Suprapubic skin (tissue), 4 donors: ENCODE measurements at regions not wholly inside any gene's neighbourhood (a gene's known extent, or its start where the extent isn't known, plus 50 kb on each side); places are given as distances from the start of the nearest gene placed in this dataset.

Source experiments
- DNase-seq, 2 donors: peaks; one replicate each; pipeline ENCODE4 v3.0.0-alpha.2; 2019; ENCODE audit warnings: low spot score in 2 of 2
- H3K27ac ChIP-seq: fragments of 200-600 bp; sonication (generic); one replicate; pipeline ENCODE4 v1.5.1; 2019
- H3K27me3 ChIP-seq: fragments of 200-600 bp; sonication (generic); one replicate; pipeline ENCODE4 v1.5.1; 2019
- H3K36me3 ChIP-seq: fragments of 200-600 bp; sonication (generic); one replicate; pipeline ENCODE4 v1.5.1; 2019
- H3K4me1 ChIP-seq: fragments of 200-600 bp; sonication (generic); one replicate; pipeline ENCODE4 v1.5.1; 2019
- H3K4me3 ChIP-seq: fragments of 200-600 bp; sonication (generic); one replicate; pipeline ENCODE4 v1.5.1; 2019; ENCODE audit warnings: mild to moderate bottlenecking
- H3K9me3 ChIP-seq: fragments of 200-600 bp; sonication (generic); one replicate; pipeline ENCODE4 v1.5.1; 2019
- EP300 ChIP-seq: sonication (generic); formaldehyde crosslinking; IDR thresholded peaks from one replicate; pipeline ENCODE4 v1.6.1; 2017; ENCODE audit warnings: antibody characterized with exemption
- POLR2A ChIP-seq, 2 donors: fragments of 450-650 bp; IDR thresholded peaks; one replicate each; pipeline ENCODE4 v1.6.1; 2017; ENCODE audit warnings: antibody characterized with exemption in 2 of 2, mild to moderate bottlenecking in 2 of 2, moderate library complexity in 2 of 2
- POLR2AphosphoS5 ChIP-seq, 3 donors: sonication (generic); formaldehyde crosslinking; IDR thresholded peaks; one replicate each; pipeline ENCODE4 v1.6.1; 2017; ENCODE audit warnings: antibody characterized with exemption in 3 of 3
- WGBS: methylation state at CpG from one replicate; pipeline ENCODE4 v1.1.5; 2018; 5-methylcytosine and 5-hydroxymethylcytosine counted together
- TF ChIP-seq, protein P1 (sequence below), 2 donors: fragments of 200-600 bp in 1 of 2; fragments of 450-650 bp in 1 of 2; sonication (generic) in 1 of 2; IDR thresholded peaks; one replicate each; pipeline ENCODE4 v1.5.1; 2016 to 2019; ENCODE audit warnings: antibody characterized with exemption in 2 of 2, mild to moderate bottlenecking in 1 of 2, moderate library complexity in 1 of 2

DNA sequence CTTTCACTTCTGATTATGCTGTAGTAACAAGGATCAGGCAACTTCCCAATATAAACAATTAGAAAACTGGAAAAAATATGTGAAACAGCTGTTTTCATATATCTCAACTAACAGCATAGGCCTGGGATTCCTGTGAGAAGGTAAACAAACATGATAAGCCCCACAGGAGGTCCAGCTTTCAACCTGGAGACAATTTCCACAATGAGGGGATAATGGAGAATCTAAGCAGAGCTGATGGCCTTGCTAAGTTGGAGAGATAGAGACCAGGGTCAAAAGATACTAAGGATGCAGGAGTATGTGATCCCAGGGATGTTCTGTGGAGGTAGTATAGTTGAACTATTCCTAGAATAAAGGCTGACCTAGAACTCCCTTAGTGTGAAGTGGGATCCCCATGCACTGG lies 452.3 kb upstream of the ACTRT1 start:
- H3K4me1 ChIP-seq, result no peaks in the 10 kb centered on the region
- no peak for DNase-seq
- no peak overlapping the region for H3K27ac ChIP-seq
- no peaks in the 10 kb centered on the region for H3K36me3 ChIP-seq
- no peak overlapping the region for H3K4me3 ChIP-seq
- H3K27me3 ChIP-seq, result no peaks in the 10 kb centered on the region
- H3K9me3 ChIP-seq, result no peaks in the 10 kb centered on the region
- TF ChIP-seq EP300, result no peak
- TF ChIP-seq, protein P1, sequence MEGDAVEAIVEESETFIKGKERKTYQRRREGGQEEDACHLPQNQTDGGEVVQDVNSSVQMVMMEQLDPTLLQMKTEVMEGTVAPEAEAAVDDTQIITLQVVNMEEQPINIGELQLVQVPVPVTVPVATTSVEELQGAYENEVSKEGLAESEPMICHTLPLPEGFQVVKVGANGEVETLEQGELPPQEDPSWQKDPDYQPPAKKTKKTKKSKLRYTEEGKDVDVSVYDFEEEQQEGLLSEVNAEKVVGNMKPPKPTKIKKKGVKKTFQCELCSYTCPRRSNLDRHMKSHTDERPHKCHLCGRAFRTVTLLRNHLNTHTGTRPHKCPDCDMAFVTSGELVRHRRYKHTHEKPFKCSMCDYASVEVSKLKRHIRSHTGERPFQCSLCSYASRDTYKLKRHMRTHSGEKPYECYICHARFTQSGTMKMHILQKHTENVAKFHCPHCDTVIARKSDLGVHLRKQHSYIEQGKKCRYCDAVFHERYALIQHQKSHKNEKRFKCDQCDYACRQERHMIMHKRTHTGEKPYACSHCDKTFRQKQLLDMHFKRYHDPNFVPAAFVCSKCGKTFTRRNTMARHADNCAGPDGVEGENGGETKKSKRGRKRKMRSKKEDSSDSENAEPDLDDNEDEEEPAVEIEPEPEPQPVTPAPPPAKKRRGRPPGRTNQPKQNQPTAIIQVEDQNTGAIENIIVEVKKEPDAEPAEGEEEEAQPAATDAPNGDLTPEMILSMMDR (IDR thresholded peaks at IDR 0.05), result no peak
- TF ChIP-seq POLR2AphosphoS5 (IDR thresholded peaks at IDR 0.05), result no peak
- no peak for TF ChIP-seq POLR2A (IDR thresholded peaks at IDR 0.05)

DNA sequence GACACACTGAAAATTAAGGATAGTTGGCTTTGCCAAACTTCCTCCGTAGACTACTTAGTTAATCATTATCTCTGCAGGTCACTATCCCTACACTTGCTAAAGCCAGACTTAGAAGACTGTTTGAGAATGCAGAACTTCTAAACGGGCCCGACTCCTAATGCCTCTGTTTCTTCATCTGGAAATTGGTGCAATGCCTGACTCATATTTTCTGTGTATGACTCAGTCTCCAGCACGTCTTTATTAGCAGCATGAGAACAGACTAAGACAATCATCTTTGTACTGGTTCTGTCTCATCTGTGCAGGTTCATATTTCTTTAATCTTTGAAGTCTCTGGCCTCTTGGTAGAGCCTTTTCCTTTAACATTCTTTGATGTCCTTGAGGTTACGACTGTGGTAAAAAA lies 411.9 kb upstream of the ACTRT1 start:
- Histone ChIP-seq H3K36me3 (no peaks in the 10 kb centered on the region), H3K4me1 (no peaks in the 10 kb centered on the region), H3K27ac (no peak overlapping the region), H3K9me3 (no peaks in the 10 kb centered on the region), H3K4me3 (no peak overlapping the region), H3K27me3 (no peaks in the 10 kb centered on the region)
- TF ChIP-seq POLR2AphosphoS5 (IDR thresholded peaks at IDR 0.05) (no peak), EP300 (no peak), POLR2A (IDR thresholded peaks at IDR 0.05) (no peak)
- TF ChIP-seq, protein P1 (IDR thresholded peaks at IDR 0.05), result no peak
- no peak for DNase-seq
- 76% methylated on average over 5 of the region's 5 CpGs for WGBS

DNA sequence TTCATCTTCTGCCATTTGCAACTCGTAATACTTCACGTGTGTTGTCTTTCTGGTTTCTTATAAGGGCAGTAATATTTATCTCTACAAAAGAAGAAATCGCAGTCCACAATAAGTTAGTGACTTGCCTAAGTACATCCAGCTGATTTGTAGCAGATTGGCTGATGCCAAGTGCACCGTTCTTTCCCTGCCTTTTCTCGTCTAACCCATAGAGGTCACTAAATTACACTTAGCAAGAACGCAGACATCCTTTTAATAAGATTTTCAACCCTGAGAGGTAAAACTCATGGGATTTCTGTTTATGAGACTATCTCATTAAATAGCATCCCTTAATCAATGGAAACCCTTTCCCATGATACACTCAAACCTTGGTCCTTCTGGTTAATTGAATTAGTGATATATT lies 408.6 kb upstream of the ACTRT1 start:
- Histone ChIP-seq H3K27me3 (no peaks in the 10 kb centered on the region), H3K36me3 (no peaks in the 10 kb centered on the region), H3K9me3 (no peaks in the 10 kb centered on the region), H3K27ac (no peak overlapping the region), H3K4me1 (no peaks in the 10 kb centered on the region), H3K4me3 (no peak overlapping the region)
- 43% methylated on average over 6 of the region's 6 CpGs for WGBS
- TF ChIP-seq, protein P1 (IDR thresholded peaks at IDR 0.05), result no peak
- TF ChIP-seq EP300, result no peak
- no peak for TF ChIP-seq POLR2AphosphoS5 (IDR thresholded peaks at IDR 0.05)
- no peak for TF ChIP-seq POLR2A (IDR thresholded peaks at IDR 0.05)
- no peak for DNase-seq

DNA sequence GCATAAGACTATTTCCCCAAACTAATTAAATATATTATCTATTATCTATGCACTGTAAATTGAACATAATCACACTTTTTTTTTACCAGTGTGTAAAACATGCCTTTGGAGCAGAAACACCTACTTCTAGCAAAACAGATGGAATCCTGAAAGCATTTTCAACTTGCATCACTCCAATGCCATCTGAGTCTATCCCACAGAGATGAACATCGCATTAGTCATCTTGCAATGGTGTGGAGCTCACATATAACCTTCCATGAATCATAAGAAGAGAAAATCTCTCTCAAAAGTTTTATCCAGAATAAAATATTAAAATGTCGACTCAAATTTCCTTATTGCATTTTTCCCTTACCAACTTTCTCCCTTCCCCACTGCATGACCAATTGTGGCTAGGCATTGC lies 406.7 kb upstream of the ACTRT1 start:
- no peaks in the 10 kb centered on the region for H3K36me3 ChIP-seq
- TF ChIP-seq, protein P1 (IDR thresholded peaks at IDR 0.05), result no peak
- TF ChIP-seq EP300, result no peak
- WGBS, result 85% methylated on average over 2 of the region's 2 CpGs

DNA sequence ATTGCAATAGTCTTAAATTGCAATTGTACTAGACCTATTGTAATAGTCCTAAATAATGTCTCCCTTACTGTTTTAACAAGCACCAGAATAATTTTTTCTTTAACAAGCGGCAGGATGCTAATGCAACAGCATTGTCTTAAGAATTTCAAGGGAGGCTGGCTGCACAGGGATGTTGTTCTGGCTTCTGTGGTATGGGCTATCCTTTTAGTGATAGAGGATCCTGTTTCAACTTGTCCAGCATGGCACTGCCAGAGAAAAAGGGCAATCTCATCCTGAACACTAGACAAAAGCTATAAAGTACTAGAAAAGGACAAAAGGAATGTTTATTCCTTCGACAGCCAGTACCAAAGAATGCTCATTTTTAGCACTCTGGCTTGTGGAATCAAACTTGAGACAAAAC lies 405.5 kb upstream of the ACTRT1 start:
- Histone ChIP-seq H3K4me3 (no peak overlapping the region), H3K27ac (no peak overlapping the region), H3K9me3 (no peaks in the 10 kb centered on the region), H3K27me3 (no peaks in the 10 kb centered on the region), H3K36me3 (no peaks in the 10 kb centered on the region), H3K4me1 (no peaks in the 10 kb centered on the region)
- TF ChIP-seq POLR2A (IDR thresholded peaks at IDR 0.05) (no peak), EP300 (no peak), POLR2AphosphoS5 (IDR thresholded peaks at IDR 0.05) (no peak)
- TF ChIP-seq, protein P1 (IDR thresholded peaks at IDR 0.05), result no peak
- DNase-seq, result no peak
- 47% methylated on average over 2 of the region's 2 CpGs for WGBS

More for the DNA sequence above, 406.7 kb upstream of the ACTRT1 start:
- Histone ChIP-seq H3K27ac (no peak overlapping the region), H3K4me1 (no peaks in the 10 kb centered on the region), H3K27me3 (no peaks in the 10 kb centered on the region), H3K9me3 (no peaks in the 10 kb centered on the region), H3K4me3 (no peak overlapping the region)
- no peak for DNase-seq
